Neuronal stem cell (in vitro differentiated cells): ENCODE measurements at regions not wholly inside any gene's neighbourhood (a gene's known extent, or its start where the extent isn't known, plus 50 kb on each side); places are given as distances from the start of the nearest gene placed in this dataset.

Experiments used
- DNase-seq: peaks from one replicate; pipeline ENCODE4 v3.0.0-alpha.2; 2013; ENCODE audit warnings: low spot score
- H2AFZ ChIP-seq: one replicate; pipeline ENCODE4 v1.6.1; 2013; ENCODE audit warnings: mild to moderate bottlenecking, low read length, inconsistent platforms
- H2AK5ac ChIP-seq: 2 replicates; pipeline ENCODE4 v1.6.1; 2013; ENCODE audit warnings: low read depth, mild to moderate bottlenecking, inconsistent platforms, low read length, moderate library complexity, mixed read lengths
- H2BK120ac ChIP-seq: 2 replicates; pipeline ENCODE4 v1.6.1; 2013; ENCODE audit warnings: low read depth, mild to moderate bottlenecking, inconsistent platforms, low read length, moderate library complexity, mixed read lengths
- H2BK12ac ChIP-seq: one replicate; pipeline ENCODE4 v1.6.1; 2013; ENCODE audit warnings: low read length, inconsistent platforms
- H2BK15ac ChIP-seq: 2 replicates; pipeline ENCODE4 v1.6.1; 2013; ENCODE audit warnings: mild to moderate bottlenecking, low read length, inconsistent platforms, mixed read lengths
- H2BK5ac ChIP-seq: one replicate; pipeline ENCODE4 v1.6.1; 2013; ENCODE audit warnings: inconsistent platforms, mild to moderate bottlenecking, low read length, moderate library complexity
- H3K14ac ChIP-seq: one replicate; pipeline ENCODE4 v1.6.1; 2013; ENCODE audit warnings: low read length, inconsistent platforms
- H3K18ac ChIP-seq: 2 replicates; pipeline ENCODE4 v1.6.1; 2013; ENCODE audit warnings: low read length, inconsistent platforms
- H3K23ac ChIP-seq: 2 replicates; pipeline ENCODE4 v1.6.1; 2013; ENCODE audit warnings: low read depth, mild to moderate bottlenecking, mixed read lengths, low read length, inconsistent platforms; ENCODE audit not compliant: poor library complexity
- H3K27ac ChIP-seq: replicated peaks from 3 replicates; pipeline ENCODE4 v1.5.1; 2013; ENCODE audit warnings: low read length, inconsistent platforms
- H3K27me3 ChIP-seq, 3 experiments: 2 replicates each; pipeline ENCODE4 v1.6.1; 2013; ENCODE audit warnings: low read length in 3 of 3, mild to moderate bottlenecking in 2 of 3, inconsistent platforms in 1 of 3, low read depth in 1 of 3, mixed read lengths in 1 of 3, moderate library complexity in 1 of 3; ENCODE audit not compliant: control insufficient read depth in 3 of 3, insufficient read depth in 3 of 3
- H3K36me3 ChIP-seq, 2 donors: replicated peaks in 1 of 2; 2 replicates each; pipeline ENCODE4 v1.6.1; 2013; ENCODE audit warnings: low read length in 2 of 2; ENCODE audit not compliant: control insufficient read depth in 2 of 2, insufficient read depth in 2 of 2
- H3K4ac ChIP-seq: 2 replicates; pipeline ENCODE4 v1.6.1; 2013; ENCODE audit warnings: inconsistent platforms, mild to moderate bottlenecking, low read length, moderate library complexity
- H3K4me1 ChIP-seq, 2 donors: 1 replicate in 1 of 2; 2 replicates in 1 of 2; pipeline ENCODE4 v1.6.1; 2013; ENCODE audit warnings: low read length in 2 of 2, low read depth in 1 of 2; ENCODE audit not compliant: control insufficient read depth in 2 of 2, insufficient read depth in 1 of 2
- H3K4me2 ChIP-seq: one replicate; pipeline ENCODE4 v1.6.1; 2013; ENCODE audit warnings: mild to moderate bottlenecking, low read length, inconsistent platforms; ENCODE audit not compliant: insufficient read depth, poor library complexity, severe bottlenecking
- H3K4me3 ChIP-seq, 2 donors: 2 replicates each; pipeline ENCODE4 v1.5.1; 2013; ENCODE audit warnings: low read length in 2 of 2, mild to moderate bottlenecking in 2 of 2, inconsistent platforms in 1 of 2, moderate library complexity in 1 of 2
- H3K79me1 ChIP-seq: one replicate; pipeline ENCODE4 v1.6.1; 2013; ENCODE audit warnings: low read depth, mild to moderate bottlenecking, inconsistent platforms, low read length, moderate library complexity
- H3K9ac ChIP-seq: one replicate; pipeline ENCODE4 v1.6.1; 2013; ENCODE audit warnings: mild to moderate bottlenecking, low read depth, low read length, inconsistent platforms; ENCODE audit not compliant: poor library complexity
- H3K9me3 ChIP-seq, 2 donors: replicated peaks in 1 of 2; 2 replicates each; pipeline versions ENCODE3 to v1.6.1; 2013; ENCODE audit warnings: low read length in 2 of 2, mild to moderate bottlenecking in 2 of 2, inconsistent platforms in 1 of 2, low read depth in 1 of 2, mixed read lengths in 1 of 2, moderate library complexity in 1 of 2; ENCODE audit not compliant: control insufficient read depth in 2 of 2, insufficient read depth in 1 of 2
- H4K8ac ChIP-seq: one replicate; pipeline ENCODE4 v1.6.1; 2013; ENCODE audit warnings: low read depth, mild to moderate bottlenecking, inconsistent platforms, low read length, moderate library complexity
- H4K91ac ChIP-seq: one replicate; pipeline ENCODE4 v1.6.1; 2013; ENCODE audit warnings: low read length, low read depth, mild to moderate bottlenecking, inconsistent platforms; ENCODE audit not compliant: poor library complexity
- WGBS, 2 donors: extraction: QIAGEN DNeasy Blood & Tissue Kit; methylation state at CpG; one replicate each; pipeline ENCODE4 v1.1.7; 2013; ENCODE audit warnings: missing lambda C conversion rate in 2 of 2, mixed read lengths in 1 of 2; ENCODE audit not compliant: insufficient read length in 2 of 2, insufficient replicate concordance in 1 of 2; ENCODE audit errors: extremely low coverage in 2 of 2; 5-methylcytosine and 5-hydroxymethylcytosine counted together

- H4K91ac ChIP-seq, result no peak overlapping the region
- H3K4ac ChIP-seq, result no peak overlapping the region
- H2BK5ac ChIP-seq, result no peak overlapping the region
- H3K4me3 ChIP-seq, result no peak overlapping the region
- no peaks in the 10 kb centered on the region for H3K27me3 ChIP-seq
- H3K18ac ChIP-seq, result no peak overlapping the region
- no peak overlapping the region for H4K8ac ChIP-seq
- H2BK15ac ChIP-seq, result no peak overlapping the region
- no peak overlapping the region for H2BK120ac ChIP-seq
- H3K23ac ChIP-seq, result no peak overlapping the region
- no peaks in the 10 kb centered on the region for H3K36me3 ChIP-seq
- no peak for DNase-seq
- H3K4me2 ChIP-seq, result no peak overlapping the region
- no peak overlapping the region for H3K27ac ChIP-seq
- no peak overlapping the region for H3K14ac ChIP-seq
- WGBS, 2 donors, result no CpG with 5 or more reads among the region's 1 CpG
- peaks cover 2 to 10% of the 10 kb centered on the region in 2 donors for H3K4me1 ChIP-seq
- no peak overlapping the region for H2AK5ac ChIP-seq
- H3K9ac ChIP-seq, result no peak overlapping the region
- H2AFZ ChIP-seq, result peak overlapping the region; percentile 27
- no peaks in the 10 kb centered on the region for H3K9me3 ChIP-seq
- no peak overlapping the region for H2BK12ac ChIP-seq
- no peaks in the 10 kb centered on the region for H3K79me1 ChIP-seq
These were observed 105.8 kb upstream of the WLS start for GRCh38 chr1:68338081-68338480.

- Histone ChIP-seq H3K4me1 (no peaks in the 10 kb centered on the region), H3K14ac (no peak overlapping the region), H4K8ac (no peak overlapping the region), H3K27me3 (no peaks in the 10 kb centered on the region), H3K27ac (no peak overlapping the region), H3K23ac (no peak overlapping the region), H3K9me3 (no peaks in the 10 kb centered on the region), H3K4ac (no peak overlapping the region), H4K91ac (no peak overlapping the region), H3K4me2 (no peak overlapping the region), H3K4me3 (no peak overlapping the region), H3K9ac (no peak overlapping the region), H2BK5ac (no peak overlapping the region), H3K18ac (no peak overlapping the region), H2AFZ (no peak overlapping the region), H2BK15ac (no peak overlapping the region), H2BK120ac (no peak overlapping the region), H2AK5ac (no peak overlapping the region), H3K36me3 (no peaks in the 10 kb centered on the region), H2BK12ac (no peak overlapping the region), H3K79me1 (no peaks in the 10 kb centered on the region)
- no peak for DNase-seq
- WGBS, 2 donors, result no CpG with 5 or more reads among the region's 4 CpGs
These were observed 99.7 kb upstream of the WLS start for GRCh38 chr1:68332041-68332440.

DNA sequence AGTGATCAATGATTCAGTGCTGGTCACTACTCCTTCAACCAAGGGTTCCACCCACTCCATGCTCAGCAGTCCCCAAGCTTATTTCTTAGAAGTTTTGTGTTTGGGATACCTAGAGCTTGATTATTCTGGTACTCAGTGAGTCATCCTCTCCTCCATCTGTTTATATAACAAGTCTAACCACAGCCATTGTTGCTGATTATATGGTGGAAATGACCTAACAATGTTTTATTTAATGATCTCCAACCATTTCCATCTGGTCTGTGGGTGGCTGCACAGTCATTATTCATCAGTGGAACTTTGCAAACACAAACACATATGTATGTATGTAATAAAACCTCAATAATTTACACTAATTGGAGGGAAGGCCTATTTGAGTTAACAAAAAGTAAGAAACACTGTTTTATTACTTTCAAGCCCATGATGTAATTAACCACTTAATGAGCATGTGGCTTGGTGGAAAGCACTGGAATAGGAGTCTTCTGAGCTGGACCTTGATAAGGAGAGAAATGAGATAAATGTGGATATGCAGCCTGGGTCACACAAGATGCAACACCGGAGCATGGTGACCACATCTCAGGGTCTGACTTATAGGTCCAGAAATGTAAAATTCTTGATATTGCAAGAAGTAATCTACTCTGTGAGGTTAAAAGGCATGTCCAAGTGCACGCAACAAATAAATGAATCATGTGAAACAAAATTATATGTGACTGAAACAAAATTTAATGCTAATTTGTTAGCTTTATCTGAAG lies 99.0 kb upstream of the WLS start:
- no peaks in the 10 kb centered on the region for H3K27me3 ChIP-seq
- no peaks in the 10 kb centered on the region for H3K36me3 ChIP-seq
- H3K4me2 ChIP-seq, result no peak overlapping the region
- H3K9me3 ChIP-seq, result no peaks in the 10 kb centered on the region
- no peak overlapping the region for H3K27ac ChIP-seq
- no peaks in the 10 kb centered on the region for H3K4me1 ChIP-seq
- H2BK120ac ChIP-seq, result no peak overlapping the region
- no peak overlapping the region for H3K4ac ChIP-seq
- H3K9ac ChIP-seq, result no peak overlapping the region
- H2BK15ac ChIP-seq, result no peak overlapping the region
- no peak overlapping the region for H3K14ac ChIP-seq
- WGBS, 2 donors, result no CpG with 5 or more reads among the region's 2 CpGs
- DNase-seq, result no peak
- H4K91ac ChIP-seq, result no peak overlapping the region
- no peak overlapping the region for H3K18ac ChIP-seq
- H3K79me1 ChIP-seq, result no peaks in the 10 kb centered on the region
- H3K23ac ChIP-seq, result no peak overlapping the region
- no peak overlapping the region for H2BK5ac ChIP-seq
- no peak overlapping the region for H2AFZ ChIP-seq
- no peak overlapping the region for H3K4me3 ChIP-seq
- no peak overlapping the region for H2AK5ac ChIP-seq
- no peak overlapping the region for H4K8ac ChIP-seq
- no peak overlapping the region for H2BK12ac ChIP-seq

GRCh38 chr1:68330391-68330790 lies 98.1 kb upstream of the WLS start:
- no peak for DNase-seq
- no peak overlapping the region for H3K14ac ChIP-seq
- no peak overlapping the region for H2AFZ ChIP-seq
- H3K4me3 ChIP-seq, result no peak overlapping the region
- no peak overlapping the region for H3K18ac ChIP-seq
- no peak overlapping the region for H3K27ac ChIP-seq
- no peak overlapping the region for H2AK5ac ChIP-seq
- no peak overlapping the region for H2BK120ac ChIP-seq
- no peak overlapping the region for H3K4ac ChIP-seq
- no peaks in the 10 kb centered on the region for H3K9me3 ChIP-seq
- no peak overlapping the region for H3K4me2 ChIP-seq
- no peaks in the 10 kb centered on the region for H3K27me3 ChIP-seq
- no peaks in the 10 kb centered on the region for H3K79me1 ChIP-seq
- H3K36me3 ChIP-seq, result no peaks in the 10 kb centered on the region
- no peak overlapping the region for H2BK5ac ChIP-seq
- H3K23ac ChIP-seq, result no peak overlapping the region
- no peak overlapping the region for H2BK15ac ChIP-seq
- H3K4me1 ChIP-seq, result no peaks in the 10 kb centered on the region
- no peak overlapping the region for H4K8ac ChIP-seq
- no peak overlapping the region for H4K91ac ChIP-seq
- no CpG with 5 or more reads among the region's 2 CpGs for whole genome bisulfite sequencing, 2 donors
- H3K9ac ChIP-seq, result no peak overlapping the region
- no peak overlapping the region for H2BK12ac ChIP-seq
